NCI-H128 (cell line): ENCODE measurements at regions not wholly inside any gene's neighbourhood (a gene's known extent, or its start where the extent isn't known, plus 50 kb on each side); places are given as distances from the start of the nearest gene placed in this dataset.
"Not testable (repeated sequence)": the region's sequence is repeated elsewhere in the genome, so short reads cannot be mapped to it uniquely, and the experiment has no call there.

Experiments
- DNase-seq: peaks from one replicate; lab custom pipeline; 2025; ENCODE audit not compliant: unreplicated experiment; lab: John Stamatoyannopoulos, UW

DNA sequence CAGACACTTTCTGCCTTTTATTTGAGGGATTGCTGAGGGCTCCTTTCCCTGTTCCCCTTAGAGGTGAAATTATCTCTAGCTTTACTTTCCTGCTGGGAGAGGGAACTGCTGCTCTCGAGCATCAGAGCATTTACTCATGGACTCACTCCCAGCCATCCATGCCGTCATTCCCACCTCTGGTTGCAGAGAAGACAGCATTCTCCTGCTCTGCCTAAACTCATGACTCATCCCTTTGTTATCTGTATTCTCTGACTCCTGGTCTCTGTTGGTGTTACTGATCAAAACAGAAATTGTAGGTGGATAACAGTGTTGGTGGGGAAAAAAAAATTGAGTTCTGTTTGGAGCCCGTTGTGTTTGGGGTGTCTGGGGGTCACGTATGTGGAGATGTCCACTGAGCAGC lies 159.3 kb downstream of the TTC8 start:
- no peak for DNase-seq

GRCh38 chr14:88985654-88986053 lies 161.2 kb downstream of the TTC8 start:
- no peak for DNase-seq

DNA sequence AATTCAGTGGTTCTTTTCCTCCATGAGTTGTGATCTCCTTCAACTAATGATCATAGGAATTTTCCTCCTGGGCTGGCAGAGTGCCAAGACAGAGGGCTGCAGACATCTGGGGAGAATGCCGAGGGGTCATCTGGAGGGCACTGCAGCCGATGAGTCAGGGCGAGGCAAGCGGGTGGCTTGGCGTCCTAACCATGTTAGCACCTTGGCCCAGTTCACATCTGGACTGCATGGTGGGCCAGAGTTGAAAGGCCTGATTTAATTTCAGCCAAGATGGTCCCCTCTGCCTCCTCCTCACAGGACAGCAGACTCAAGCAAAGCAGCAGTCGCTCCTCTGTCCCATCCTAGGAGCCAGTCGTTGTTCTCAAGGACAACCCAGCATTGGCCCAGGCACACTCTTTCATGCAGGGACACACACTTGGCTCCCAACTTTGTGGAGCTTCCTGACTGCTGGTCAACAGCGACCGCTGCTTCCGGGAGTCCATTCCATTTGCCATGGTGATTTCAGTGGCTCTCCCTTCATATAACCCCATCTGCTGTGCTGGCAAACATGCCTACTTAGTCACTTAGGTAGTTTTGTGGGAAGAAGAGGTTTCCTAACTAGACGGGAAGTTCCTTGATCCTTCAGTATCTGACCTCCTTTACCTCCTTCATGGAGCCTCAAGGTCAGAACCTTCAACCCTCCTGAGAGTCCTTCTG lies 161.8 kb downstream of the TTC8 start:
- no peak for DNase-seq

DNA sequence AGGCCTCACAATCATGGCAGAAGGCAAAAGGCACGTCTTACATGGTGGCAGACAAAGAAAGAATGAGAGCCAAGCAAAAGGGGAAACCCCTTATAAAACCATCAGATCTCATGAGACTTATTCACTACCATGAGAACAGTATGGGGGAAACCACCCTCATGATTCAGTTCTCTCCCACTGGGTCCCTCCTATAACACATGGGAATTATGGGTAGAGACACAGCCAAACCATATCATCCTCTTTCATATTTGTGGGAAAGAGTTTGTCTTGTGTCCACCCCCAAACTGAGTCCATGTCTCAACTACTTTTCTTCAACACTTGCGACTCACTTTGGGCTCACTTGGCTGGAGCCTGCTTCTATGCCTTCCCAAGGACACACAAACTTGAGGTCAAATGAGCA lies 162.5 kb downstream of the TTC8 start:
- DNase-seq, result not testable (repeated sequence)

GRCh38 chr14:88987516-88987915 lies 163.1 kb downstream of the TTC8 start:
- DNase-seq, result no peak

- DNase-seq, result no peak
Measured at GRCh38 chr14:88989911-88990310, 165.5 kb downstream of the TTC8 start.

- no peak for DNase-seq
Measured at GRCh38 chr14:88990856-88991255, 166.4 kb downstream of the TTC8 start.

GRCh38 chr14:88992011-88992410 lies 167.6 kb downstream of the TTC8 start:
- DNase-seq, result no peak

DNA sequence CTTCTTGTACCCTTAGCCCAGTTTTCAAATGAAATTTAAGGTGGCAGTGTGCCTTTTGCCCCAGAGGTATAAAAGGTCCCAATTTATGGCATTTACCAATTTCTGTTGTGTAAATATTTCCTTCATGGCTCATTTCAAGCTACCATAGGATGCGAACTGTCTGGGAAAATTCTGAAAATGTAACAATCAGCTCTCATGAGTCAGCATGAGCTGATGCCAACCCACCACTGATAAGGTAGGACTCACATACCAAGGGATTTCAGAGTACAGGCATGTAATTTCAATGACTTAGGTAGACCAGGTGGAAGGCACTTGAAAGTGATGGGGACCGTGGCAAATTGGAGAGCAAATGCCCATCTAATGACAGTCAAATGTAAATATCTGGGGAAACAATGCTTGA lies 169.5 kb downstream of the TTC8 start:
- no peak for DNase-seq

- DNase-seq, result no peak
Measured at GRCh38 chr14:88995437-88996198, 171.2 kb downstream of the TTC8 start.

DNA sequence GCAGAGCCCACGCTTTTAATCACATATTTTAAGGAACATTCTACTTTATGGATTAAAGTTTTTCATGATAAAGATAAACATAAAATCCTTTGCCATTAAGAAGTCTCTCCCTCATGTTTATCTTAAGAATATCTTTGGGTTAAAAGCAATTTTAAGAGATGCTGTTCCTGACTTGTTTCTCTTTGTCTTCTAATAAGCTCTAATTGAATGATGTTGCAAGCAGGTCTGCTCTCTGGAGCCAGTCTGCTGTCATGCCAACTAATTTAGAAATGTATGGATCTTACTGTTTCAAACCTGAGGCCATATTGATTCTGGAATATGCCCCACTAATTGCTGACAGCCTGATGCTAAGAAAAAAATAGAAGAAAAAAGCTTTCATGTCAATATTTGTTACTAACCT lies 173.6 kb downstream of the TTC8 start:
- no peak for DNase-seq

GRCh38 chr14:88999137-88999536 lies 174.7 kb downstream of the TTC8 start:
- no peak for DNase-seq

DNA sequence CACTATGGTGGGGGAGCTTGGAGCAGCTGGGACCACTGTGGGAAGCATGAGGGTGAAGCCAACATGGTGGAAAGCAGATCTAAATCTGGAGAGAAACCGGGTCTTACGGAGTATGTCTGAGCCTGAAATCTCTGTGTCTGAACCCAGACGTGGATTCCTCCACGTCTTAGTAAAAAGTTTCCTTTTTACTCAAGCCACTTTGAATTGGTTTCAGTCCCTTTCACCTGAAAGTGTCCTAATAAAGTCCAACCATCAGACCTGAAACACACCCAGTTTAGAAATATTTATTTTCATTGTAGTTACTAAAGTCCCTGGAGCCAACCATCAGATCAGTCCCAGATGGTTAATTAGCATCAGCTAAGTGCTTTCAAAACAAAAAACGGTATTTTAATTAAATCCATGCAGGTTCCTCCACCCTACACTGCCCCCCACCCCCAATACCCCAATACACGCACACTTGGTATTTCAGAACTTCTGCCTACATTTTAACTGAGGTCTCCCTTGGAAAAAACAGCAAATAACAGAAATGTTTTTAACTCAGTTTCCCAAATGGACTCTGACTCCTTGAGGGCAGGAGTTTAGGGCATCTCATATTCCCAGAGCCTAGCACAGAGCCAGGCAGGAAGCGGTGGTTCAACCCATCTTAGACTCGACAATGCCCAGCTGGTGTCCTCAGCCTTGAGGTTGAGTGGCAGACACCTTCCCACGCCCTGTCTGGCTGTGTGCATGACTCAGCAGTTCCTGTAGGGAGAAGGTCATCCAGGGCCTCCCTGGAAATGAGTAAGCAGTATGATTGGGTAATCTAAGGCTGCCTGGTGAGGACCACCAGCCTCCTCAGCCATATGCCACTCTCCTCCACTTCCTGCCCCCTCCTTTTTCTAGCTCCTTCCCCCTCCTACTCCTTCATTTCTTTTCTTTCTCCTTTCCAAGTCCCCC lies 175.8 kb downstream of the TTC8 start:
- no peak for DNase-seq

- no peak for DNase-seq
Measured at GRCh38 chr14:89004166-89004565, 179.7 kb downstream of the TTC8 start.

DNA sequence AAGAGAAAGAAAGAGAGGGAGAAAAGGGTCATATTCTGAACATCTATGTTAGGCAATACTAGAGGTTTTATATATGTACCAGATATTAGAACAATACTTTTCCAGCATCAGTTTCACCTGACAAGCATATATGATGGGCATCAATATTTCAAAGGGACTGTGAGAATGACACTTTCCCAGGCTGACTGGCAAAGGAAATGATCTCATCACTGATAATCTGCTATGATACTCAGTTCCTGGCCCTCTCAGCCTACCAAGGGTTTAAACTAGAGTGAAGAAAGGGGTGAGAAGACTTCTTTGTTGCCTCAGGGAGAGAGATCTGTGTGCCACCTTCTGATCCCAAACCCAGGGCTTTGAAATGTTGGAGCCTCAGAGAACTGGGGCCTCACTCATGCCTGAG lies 183.5 kb downstream of the TTC8 start:
- DNase-seq, result no peak

DNA sequence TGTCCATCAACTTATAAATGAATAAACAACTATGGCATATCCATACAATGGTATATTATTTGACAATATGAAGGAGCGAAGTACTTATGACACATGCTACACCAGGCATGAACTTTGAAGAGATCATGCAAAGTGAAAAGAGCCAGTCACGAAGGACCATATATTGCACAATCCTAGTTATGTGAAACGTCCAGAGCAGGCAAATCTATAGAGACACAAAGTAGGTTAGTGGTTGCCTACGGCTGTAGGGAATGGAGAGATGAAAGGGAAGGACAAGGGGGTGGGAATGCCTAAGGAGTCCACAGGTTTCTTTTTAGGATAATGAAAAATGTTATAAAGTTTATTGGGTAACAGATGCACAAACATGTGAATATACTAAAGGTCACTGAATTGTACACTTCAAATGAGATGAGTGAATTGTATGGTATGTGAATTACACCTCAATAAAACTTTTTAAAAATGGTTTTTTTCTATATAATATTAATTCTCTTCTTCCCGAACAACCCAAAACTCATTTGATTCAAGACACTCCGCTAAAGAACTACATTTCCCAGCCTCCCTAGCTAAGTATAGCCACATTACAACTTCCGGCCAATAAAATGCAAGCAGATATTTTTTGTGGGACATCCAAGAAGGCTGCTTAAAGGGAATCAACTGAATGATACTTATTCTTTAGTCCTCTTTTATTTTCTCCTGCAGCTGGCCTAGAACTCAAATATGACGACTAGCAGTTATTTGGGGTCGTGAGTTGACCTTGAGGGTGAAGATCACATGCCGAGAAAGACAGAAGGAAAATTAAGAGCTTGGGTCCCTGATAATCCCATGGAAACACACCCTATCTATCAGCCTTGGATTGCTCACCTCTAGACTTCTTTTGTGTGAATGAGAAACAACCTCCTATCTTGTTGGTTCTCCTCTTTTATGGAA lies 187.2 kb downstream of the TTC8 start:
- no peak for DNase-seq

GRCh38 chr14:89012282-89013097 lies 188.0 kb downstream of the TTC8 start:
- no peak for DNase-seq

GRCh38 chr14:89013098-89013504 lies 188.7 kb downstream of the TTC8 start:
- DNase-seq, result no peak

- peak; percentile 64 for DNase-seq
Measured at GRCh38 chr14:89013698-89014568, 189.5 kb downstream of the TTC8 start.
